KG1 (cell line): ENCODE measurements at regions not wholly inside any gene's neighbourhood (a gene's known extent, or its start where the extent isn't known, plus 50 kb on each side); places are given as distances from the start of the nearest gene placed in this dataset.
"Not testable (repeated sequence)": the region's sequence is repeated elsewhere in the genome, so short reads cannot be mapped to it uniquely, and the experiment has no call there.

Source experiments
- DNase-seq: peaks from one replicate; lab custom pipeline; 2025; lab: John Stamatoyannopoulos, UW

GRCh38 chr20:41717483-41717882 is 99.3 kb upstream of the CHD6 start:
- no peak for DNase-seq

GRCh38 chr20:41716911-41717310 is 98.7 kb upstream of the CHD6 start:
- no peak for DNase-seq

- no peak for DNase-seq
Observed at GRCh38 chr20:41716436-41716835, 98.3 kb upstream of the CHD6 start.

- DNase-seq, result no peak
Observed at GRCh38 chr20:41715526-41715925, 97.3 kb upstream of the CHD6 start.

GRCh38 chr20:41714030-41714429 is 95.9 kb upstream of the CHD6 start:
- no peak for DNase-seq

GRCh38 chr20:41704896-41705295 is 86.7 kb upstream of the CHD6 start:
- DNase-seq, result no peak

- DNase-seq, result no peak
Observed at GRCh38 chr20:41702647-41703046, 84.5 kb upstream of the CHD6 start.

- no peak for DNase-seq
Observed at GRCh38 chr20:41701588-41702348, 83.6 kb upstream of the CHD6 start.

- DNase-seq, result not testable (repeated sequence)
Observed at GRCh38 chr20:41699673-41700072, 81.5 kb upstream of the CHD6 start.

- DNase-seq, result peak; percentile 19
Observed at GRCh38 chr20:41697861-41698559, 79.8 kb upstream of the CHD6 start.

- DNase-seq, result no peak
Observed at GRCh38 chr20:41696428-41696827, 78.3 kb upstream of the CHD6 start.

GRCh38 chr20:41694796-41695195 is 76.6 kb upstream of the CHD6 start:
- no peak for DNase-seq

GRCh38 chr20:41693136-41693979 is 75.2 kb upstream of the CHD6 start:
- DNase-seq, result peak; percentile 85

- peak; percentile 84 for DNase-seq
Observed at GRCh38 chr20:41692479-41693135, 74.4 kb upstream of the CHD6 start.

GRCh38 chr20:41691443-41691842 is 73.3 kb upstream of the CHD6 start:
- no peak for DNase-seq

- DNase-seq, result no peak
Observed at GRCh38 chr20:41690702-41691101, 72.5 kb upstream of the CHD6 start.

GRCh38 chr20:41686961-41687360 is 68.8 kb upstream of the CHD6 start:
- no peak for DNase-seq

- not testable (repeated sequence) for DNase-seq
Observed at GRCh38 chr20:41685145-41685544, 67.0 kb upstream of the CHD6 start.

- no peak for DNase-seq
Observed at GRCh38 chr20:41678799-41679198, 60.6 kb upstream of the CHD6 start.

- no peak for DNase-seq
Observed at GRCh38 chr20:41672282-41672681, 54.1 kb upstream of the CHD6 start.

GRCh38 chr20:41671143-41671542 is 53.0 kb upstream of the CHD6 start:
- DNase-seq, result no peak

- DNase-seq, result no peak
Observed at GRCh38 chr20:41670631-41671030, 52.5 kb upstream of the CHD6 start.
